Kidney tubule cell (primary cell): ENCODE measurements at regions not wholly inside any gene's neighbourhood (a gene's known extent, or its start where the extent isn't known, plus 50 kb on each side); places are given as distances from the start of the nearest gene placed in this dataset.
"Not testable (repeated sequence)": the region's sequence is repeated elsewhere in the genome, so short reads cannot be mapped to it uniquely, and the experiment has no call there.

Source experiments
- DNase-seq: peaks from one replicate; pipeline ENCODE4 v3.0.0-alpha.2; 2018; ENCODE audit warnings: low spot score

DNA sequence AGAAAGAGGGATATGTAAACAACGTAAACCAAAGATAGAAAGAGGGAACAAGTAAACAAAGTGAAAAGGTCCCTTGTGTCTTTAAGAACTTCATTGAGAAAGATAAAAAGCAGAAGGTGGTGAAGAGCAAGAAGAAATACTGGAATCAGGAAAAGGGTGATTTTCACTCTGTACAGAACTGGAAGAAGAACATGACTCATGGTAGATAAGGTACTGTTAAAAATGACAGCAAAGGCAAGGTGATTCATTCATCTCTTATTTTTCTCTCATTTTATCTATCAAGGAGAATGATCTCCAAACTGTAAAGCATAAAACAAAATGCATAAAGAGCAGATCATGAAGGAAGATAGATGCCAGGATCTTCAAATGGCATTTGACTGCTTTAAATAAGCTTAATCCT, 724.6 kb upstream of the CELF4 start:
- no peak for DNase-seq

DNA sequence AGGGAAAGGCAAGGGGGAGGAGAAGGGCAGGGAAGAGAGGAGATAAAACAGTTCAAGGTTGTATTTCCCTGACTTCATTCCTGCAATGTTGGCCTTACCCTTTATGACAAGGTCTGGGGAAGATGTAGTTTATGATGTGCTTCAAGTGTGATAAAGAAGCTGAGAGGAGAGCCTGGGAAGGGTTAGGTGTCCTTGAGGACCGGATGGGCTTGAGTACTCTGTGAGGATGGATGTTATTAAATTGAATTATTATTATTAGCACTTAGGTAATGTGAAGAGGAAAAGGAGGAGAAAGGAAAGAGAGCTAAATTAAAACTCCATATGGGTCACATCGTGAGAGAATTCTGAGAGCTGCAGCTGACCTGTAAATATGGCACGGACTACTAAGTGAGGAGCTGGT, 719.4 kb upstream of the CELF4 start:
- no peak for DNase-seq

DNA sequence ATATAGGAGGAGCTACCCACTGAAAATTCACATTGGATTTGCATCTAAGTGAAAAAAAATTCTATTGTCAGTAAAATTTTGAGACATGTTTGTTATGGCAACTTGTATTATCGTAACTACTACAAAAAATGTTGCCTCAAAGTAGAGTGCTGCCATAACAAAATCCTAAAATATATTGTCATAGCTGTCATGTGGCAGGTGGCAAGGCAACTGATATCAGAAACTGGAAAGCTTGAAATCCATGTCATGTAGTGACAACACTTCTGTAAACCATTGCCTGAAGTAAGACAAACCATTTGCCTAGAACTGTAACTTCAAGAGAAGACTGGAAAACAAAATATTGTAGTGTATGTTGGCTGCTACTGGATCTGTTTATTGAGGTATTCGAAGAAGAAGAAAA, 697.5 kb upstream of the CELF4 start:
- DNase-seq: no peak

DNA sequence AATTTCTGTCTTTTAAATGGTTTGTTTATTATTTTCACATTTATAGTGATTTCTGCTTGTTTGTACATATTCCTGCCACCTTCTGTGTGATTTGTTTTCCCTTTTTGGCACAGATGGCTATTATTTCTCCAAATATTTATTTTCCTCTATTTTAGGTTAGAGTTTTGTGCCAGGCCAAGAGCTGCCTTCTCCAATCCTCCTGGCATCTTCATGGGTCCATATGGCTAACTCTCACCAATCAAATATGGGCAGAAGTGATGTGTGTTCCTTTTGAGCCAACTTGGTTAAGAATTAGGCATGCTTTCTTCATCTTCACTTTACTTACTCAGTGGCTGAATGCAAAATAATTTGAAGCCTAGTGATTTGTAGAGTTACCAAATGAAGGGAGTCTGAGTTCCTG, 697.1 kb upstream of the CELF4 start:
- DNase-seq: no peak

DNA sequence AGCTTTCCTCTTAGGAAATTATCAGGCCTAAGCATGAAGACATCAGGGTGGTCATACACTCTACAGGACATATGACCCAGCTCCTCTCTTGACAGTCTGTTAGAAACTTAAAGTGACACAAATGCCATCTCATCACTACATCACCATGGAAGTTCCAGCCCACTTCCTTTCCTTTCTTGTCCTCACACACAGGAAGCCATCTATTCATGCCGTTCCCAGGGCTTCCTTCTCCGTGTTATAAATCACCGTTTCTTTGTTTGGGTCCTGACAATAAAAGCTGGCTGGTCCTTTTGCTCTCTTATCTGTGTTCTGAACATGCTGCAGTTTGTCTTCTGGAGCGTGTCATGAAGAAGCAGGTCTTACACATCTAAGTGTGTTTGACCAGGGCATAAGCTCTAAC, 692.1 kb upstream of the CELF4 start:
- no peak for DNase-seq

DNA sequence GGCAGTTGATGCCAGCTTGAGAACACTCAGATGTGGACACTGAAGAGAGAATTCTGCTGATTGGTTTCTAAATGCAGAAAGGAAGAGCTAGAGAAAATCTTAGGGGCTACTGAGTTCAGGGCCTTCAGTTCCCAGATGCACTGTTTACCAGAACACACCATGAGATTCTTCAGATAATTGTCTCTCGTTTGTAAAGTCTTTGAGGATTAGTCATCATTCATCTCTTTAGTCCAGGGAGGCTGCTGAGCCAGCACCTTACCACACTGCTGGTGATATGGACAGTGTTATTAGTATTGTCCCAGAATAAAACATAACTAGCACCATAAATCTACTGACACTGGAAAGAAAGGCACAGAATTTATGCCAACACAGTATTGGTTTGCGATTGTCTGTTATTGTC, 690.8 kb upstream of the CELF4 start:
- DNase-seq: peak; percentile 22

DNA sequence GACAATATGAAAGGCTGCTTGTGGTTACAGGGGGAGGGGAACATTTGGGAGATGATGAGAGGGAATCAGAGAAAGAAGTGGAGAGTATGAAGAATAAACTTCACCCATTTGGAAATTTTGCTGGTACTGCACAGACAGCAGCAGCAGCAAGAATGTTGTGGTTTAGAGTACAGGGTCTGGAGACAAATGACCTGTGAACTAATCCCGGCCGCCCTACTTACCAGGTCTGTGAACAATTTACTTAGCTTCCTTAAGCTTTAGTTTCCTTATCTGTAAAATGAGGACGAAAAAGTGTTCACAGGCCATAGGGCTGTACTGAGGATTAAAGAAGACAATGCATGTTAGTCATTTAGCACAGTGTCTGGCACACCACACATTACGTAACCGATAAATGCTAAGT, 685.4 kb upstream of the CELF4 start:
- DNase-seq: peak; percentile 10

DNA sequence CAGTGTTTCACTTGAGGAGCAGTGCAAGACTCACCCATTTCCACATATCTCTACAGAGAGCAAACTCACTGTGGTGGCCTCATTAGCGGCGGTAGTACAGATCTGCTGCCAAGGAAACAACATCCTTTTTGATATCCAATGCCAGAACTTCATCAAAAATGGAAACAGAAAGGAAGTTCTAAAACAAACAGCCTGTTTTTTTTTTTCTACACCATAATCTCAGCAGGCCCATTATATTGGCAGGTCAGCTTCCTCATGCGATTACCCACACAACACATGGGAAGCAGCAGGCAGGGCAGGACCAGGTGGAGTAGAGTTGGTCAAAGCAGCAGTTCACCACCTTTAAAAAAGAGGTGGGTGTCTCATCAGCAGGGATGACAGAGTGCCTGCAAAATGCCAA, 678.9 kb upstream of the CELF4 start:
- DNase-seq: no peak

DNA sequence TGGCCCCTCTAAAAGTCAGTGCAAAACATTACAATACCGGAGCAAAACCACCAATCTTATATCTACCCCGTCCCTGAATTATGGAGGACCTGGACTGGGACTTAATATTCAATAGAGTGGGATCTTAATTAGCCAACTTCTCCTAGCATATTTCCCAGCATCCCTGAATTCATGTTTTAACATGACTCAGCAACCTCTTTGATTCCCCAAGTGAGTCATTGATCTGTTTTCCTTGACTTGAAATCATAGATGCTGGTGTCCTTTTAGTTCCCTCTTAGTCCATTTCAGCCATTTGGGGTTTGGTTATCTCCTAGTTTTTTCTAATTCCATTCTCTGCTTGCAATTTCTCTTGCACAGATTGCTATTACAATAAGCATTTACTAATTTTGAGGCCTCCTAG, 677.7 kb upstream of the CELF4 start:
- peak; percentile 22 for DNase-seq

DNA sequence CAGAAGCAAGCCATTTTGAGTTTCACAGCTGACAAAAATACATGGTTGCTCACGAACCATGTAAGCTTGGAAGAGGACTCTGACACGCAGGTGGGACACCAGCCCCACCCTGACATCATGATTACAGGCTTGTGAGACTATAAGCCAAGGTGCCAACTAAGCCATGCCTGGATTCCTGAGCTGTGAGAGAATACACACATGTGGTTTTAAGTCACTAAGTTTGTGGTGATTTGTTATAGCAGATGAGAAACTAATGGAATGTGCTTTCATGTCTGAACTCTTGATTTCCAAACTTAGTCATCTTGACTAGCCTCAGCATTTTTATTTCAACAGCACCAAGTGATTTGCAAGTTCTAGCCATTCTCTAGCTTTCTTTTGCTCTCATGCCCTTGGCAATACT, 676.1 kb upstream of the CELF4 start:
- peak; percentile 90 for DNase-seq

DNA sequence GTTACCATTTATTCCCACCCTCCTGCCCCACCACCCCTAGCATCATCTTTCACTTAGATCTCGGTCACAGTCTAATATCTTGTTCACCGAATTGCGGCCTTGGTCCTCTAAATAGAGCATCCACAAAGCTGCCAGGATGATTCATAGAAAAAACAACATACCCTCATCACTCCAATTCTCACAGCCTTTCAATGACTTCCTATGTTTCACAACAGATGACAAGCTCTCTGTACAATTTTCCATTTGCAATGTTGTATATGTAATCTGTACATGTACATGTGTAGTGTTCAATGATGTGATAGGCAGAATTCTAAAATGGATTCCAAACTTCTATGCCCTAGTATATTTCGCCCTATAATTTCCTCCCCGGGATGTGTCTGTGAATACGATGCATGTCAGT, 675.6 kb upstream of the CELF4 start:
- DNase-seq: peak; percentile 17

DNA sequence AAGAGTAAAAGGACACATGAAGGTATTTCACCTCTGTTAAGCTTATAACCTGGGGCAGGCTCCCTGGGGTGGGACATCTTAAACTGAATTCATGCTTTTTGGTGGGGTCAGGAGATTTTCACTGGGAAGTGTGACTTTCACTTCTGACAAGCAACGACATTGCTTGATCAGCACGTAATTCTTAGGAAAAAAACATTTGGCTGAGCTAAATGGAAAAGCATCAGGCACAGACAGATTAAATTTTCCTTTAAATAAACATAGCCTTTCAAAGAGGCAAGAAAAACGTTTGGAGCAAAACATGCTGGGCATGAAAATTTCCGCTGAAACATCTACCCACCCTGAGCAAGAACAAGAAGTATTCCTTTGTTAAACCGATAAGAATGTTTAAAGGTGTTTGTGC, 674.0 kb upstream of the CELF4 start:
- no peak for DNase-seq

DNA sequence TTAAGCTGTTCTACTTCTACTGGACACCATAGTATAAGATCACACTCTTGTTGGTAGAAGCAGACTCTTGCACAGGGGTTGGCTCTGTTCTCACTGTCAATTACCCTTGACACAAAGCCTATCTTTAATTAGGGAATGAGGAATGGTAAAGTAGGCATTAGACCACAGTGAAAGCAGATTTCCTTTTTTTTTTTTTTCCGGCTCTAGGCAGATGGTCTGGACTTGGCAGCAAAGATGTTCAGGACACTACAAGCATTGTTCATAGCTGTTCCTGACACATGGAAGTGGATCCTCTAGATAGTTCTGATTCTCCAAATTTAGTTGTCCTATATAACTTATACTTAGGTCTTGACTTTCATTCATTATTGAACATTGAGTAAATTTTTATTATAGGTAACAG, 672.2 kb upstream of the CELF4 start:
- DNase-seq: no peak

DNA sequence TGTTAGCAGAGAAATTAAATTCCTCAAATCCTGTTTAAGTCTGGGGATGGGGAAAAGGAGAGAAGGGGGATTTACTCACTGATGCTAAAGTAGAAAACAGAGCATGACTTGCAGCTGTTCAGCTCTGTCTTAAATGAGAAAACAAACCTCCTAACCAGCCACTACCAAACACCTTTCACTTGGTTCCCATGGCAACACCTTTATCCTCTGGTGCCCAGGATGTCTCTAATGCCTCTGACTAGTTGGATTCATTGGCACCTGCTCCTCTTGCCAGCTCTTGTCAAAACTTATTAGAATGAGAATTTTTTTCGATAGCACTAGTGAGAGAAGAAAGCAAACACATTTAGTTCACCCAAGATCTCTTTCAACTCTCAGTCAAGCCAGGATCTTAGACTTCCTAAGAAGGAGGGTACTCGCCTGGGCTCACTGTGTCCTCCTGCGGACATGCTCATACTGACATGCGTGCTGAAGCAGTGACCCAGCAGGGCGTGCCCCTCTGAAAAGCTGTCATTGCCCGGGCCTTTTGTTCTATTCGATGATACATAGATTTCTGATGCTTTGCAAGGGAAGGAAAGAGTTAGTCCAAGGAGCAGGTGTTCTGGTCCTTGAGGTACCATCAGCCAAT, 656.0 kb upstream of the CELF4 start:
- no peak for DNase-seq

DNA sequence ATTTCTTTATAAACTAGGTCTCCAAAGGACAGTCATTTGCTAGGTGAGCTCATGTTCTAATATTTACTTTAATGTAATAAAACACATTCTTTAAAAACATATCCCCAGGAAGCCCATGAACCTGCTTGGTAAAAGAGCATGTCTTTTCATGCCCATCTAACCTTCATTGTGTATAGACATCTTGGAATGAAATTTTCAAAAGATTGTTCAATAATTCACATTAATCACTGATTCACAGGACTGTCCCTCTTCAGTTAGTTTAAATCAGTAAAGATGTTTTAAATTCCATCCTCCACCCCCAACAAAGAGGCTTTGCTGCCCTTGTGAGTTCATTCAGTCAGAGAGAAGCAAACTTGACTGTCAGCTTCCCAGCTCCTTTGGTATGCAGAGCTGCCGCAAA, 633.4 kb upstream of the CELF4 start:
- no peak for DNase-seq

DNA sequence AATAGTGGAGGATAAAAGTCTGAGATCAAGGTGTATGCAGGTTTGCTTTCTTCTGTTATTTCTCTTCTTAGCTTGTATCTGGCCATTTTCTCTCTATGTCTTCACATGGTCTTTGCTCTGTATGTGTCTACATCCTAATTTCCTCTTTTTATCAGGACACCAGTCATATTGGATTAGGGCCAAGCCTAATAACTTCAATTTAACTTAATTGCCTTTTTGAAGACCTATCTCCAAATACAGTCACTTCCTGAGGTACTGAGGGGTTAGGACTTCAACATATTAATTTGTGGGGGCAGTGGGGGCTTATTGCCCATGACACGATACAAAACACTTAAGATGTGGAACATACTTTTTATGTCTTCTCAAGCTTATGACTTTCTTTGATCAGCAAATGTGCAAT, 632.9 kb upstream of the CELF4 start:
- no peak for DNase-seq

DNA sequence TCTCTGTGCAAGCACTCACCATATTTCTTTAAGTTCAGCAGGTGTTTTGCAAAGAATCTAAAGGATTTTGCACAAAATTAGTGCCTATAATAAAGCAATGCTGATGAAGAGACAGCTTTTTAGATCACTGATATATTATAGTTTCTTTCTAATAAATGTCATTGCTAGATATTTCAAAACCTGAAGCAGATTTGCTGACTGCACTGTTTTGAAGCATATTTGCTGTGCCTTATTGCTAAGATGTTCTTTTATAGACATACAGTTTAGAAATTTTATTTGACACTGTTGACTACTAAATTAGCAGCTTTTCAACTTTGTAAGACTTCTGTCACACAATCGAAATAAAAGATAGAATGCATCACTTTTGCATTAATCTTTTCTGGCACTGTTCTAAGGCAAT, 620.9 kb upstream of the CELF4 start:
- no peak for DNase-seq

DNA sequence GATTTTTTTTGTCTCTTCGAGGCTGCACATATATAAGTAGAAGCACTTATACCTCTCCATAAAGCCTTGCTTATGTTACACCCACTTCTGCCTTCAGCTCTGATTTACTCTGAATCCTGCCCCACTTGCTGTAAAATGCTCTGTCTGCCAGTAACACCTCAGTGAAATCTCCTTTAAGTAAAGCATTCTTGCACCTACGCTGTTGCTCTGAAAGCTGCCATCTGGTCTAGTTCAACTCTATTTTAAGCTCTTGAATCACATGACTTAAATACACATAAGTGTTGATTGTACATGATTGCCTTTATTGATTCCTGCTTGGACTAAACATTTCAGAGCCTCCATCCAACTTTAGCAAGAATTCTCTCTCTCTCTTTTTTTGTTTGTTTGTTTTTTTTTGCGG, 609.0 kb upstream of the CELF4 start:
- DNase-seq: no peak

DNA sequence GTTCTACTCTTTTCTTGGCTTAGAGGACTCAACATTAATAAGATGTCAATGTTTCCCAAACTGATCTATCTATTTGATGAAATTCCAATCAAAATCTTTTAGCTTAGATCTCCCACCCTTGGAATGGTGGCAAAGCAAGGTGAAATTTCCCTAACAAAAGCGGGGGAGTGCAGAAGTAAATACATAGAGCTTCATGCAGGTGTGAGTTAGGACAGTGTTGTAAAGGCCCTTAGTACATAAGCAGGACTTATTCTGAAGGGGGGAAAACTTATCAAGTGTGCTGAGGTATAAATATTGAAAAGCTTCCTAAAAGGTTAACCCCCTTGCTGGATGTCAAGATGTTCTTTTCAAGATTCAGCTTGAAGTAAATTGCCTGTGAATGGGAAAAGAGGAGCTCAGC, 608.6 kb upstream of the CELF4 start:
- DNase-seq: no peak

DNA sequence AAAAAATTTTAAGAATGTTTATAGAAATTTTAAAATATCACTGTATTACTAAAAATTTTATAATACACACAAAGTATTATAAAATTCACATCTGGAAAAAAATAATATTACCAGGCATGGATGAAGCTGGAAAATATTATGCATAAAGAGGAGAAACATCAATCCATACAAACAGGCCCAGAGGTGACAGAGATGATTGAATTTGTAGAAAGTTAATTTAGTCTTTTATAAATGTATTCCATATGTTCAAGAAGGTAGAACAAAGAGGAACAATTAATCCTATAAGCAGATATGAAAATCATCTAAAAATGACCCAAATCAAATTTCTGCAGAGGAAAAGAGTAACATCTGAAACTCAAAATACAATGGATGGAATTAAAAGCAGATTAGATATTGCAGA, 605.2 kb upstream of the CELF4 start:
- DNase-seq: no peak

DNA sequence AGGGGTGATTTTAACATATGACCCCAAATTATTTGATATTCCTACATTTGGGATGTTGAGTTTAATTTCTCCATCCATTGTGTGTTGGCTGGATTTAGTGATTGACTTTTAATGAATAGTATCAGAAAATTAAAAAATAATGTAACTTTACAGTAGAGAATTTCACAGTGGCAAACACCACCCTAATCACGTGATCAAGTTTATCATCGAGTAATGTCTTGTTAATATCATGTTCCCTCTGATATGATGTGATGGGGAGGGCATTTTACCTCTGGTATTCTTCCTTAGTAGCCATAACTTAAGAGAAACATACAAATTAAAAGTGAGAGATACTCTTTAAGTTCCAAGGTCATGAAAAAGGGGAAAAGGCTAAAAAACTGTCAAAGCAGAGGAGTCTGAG, 602.0 kb upstream of the CELF4 start:
- no peak for DNase-seq

DNA sequence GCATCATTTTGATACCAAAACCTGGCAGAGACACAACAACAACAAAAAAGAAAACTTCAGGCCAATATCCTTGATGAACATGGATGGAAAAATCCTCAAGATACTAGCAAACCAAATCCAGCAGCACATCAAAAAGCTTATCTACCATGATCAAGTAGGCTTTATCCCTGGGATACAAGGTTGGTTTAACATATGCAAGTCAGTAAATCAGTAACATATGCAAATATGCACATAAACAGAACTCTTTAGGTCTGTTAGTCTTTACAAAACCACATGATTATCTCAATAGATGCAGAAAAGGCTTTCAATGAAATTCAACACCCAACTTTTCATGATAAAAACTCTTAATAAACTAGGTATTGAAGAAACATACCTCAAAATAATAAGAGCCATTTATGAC, 587.5 kb upstream of the CELF4 start:
- DNase-seq: not testable (repeated sequence)

DNA sequence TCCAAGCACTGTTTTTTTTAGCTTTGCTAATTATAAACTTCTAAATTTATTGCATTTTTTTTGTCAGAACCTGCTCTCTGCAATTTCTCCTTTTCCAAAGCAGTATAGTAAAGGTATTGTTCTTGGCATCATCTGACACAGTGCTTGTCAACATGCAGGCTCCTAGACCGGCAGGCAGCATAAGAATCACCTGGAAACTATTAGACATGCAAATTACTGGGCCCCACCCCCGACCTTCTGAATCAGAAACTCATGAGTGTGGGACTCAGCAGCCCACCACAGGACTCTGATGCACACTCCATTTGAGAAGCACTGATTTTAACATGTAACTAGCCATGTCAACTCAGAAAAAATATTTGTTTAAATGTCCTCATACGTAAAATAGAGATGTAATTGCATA, 551.1 kb upstream of the CELF4 start:
- DNase-seq: no peak

DNA sequence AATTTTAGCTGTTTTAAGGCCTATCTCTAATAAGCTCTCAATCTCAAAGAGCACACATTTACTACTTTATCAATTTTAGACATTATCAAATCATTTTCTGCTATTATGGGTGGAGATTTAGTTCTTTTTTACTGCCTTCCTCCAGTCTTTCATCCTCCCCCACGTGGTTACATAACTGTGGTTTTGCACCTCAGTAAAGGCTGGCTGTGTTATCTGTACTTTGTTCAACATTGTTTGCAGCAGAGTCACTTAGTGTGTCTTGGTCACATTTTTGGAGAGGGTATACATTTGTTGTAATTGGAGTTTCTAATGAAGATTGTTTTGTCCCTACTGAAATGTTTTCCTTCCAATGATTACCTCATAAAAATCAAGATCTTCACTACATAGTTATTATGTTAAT, 549.6 kb upstream of the CELF4 start:
- peak; percentile 34 for DNase-seq

DNA sequence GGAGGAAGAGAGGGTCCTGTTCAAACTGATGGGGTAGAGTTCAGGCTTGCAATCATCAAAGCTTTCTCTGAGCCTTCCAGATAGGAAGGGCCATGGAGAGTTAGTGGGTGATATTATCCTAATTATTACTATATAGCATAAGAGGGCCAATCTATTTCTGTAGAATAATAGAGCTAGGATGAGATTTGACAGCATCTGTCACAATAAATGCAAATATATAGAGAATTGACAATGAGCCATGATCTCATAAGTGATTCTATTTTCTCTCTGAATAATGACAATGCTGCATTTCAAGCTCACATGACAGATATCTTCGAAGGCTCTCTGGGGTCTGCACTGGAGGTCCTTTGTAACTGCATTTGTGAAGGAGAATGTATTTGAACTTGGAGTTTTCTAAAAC, 521.9 kb upstream of the CELF4 start:
- no peak for DNase-seq
